Colon (tissue), 2 donors: ENCODE measurements at regions not wholly inside any gene's neighbourhood (a gene's known extent, or its start where the extent isn't known, plus 50 kb on each side); places are given as distances from the start of the nearest gene placed in this dataset.

Experiments
- FAIRE-seq: peaks from 2 replicates; lab custom pipeline; 2012; peaks lifted over from hg19 to GRCh38; lab: Jason Lieb, UNC
- donor health status: control.
- donor health status: control.

- no peak for FAIRE-seq
These were observed 400.9 kb downstream of the LRRC70 start for GRCh38 chr5:62979472-62979871.

DNA sequence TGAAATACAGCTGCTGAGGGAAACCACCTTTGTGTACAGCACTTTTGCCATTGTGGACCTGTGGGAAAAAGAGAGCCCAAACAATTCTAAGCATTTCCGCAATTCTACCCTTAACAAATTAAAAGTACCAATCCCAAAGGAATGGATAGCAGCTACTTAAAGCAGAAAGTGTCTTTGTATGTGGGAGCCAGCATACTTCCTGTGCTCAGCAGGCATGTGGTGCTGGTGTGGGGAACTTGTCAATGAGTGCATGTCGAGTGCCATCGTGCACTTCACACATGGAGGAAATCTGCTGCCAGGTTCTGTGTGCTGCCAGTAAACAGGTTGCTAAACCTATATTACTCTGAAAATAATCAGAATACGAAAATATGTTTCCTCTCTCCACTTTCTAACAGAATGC lies 399.0 kb downstream of the LRRC70 start:
- no peak for FAIRE-seq

- FAIRE-seq, result no peak
These were observed 396.0 kb downstream of the LRRC70 start for GRCh38 chr5:62974623-62975022.

- FAIRE-seq, result no peak
These were observed 390.9 kb downstream of the LRRC70 start for GRCh38 chr5:62969409-62970120.

- no peak for FAIRE-seq
These were observed 385.8 kb downstream of the LRRC70 start for GRCh38 chr5:62964428-62964827.

DNA sequence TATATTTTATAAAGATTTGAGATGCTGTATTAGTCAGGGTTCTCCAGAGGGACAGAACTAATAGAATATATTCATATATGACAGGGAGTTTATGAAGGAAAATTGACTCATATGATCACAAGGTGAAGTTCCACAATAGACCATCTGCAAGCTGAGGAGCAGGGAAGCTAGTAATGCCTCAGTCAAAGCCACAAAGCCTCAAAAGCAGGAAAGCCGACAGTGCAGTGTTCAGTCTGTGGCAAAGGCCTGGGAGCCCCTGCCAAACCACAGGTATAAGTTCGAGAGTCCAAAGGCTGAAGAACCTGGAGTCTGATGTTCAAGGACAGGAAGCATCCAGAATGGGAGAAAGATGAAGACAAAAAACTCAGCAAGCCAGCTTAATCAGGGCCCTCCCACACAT lies 382.2 kb downstream of the LRRC70 start:
- FAIRE-seq, result no peak

- no peak for FAIRE-seq
These were observed 378.0 kb downstream of the LRRC70 start for GRCh38 chr5:62956597-62956996.

- no peak for FAIRE-seq
These were observed 376.0 kb downstream of the LRRC70 start for GRCh38 chr5:62954578-62954977.

- FAIRE-seq, result no peak
These were observed 369.7 kb downstream of the LRRC70 start for GRCh38 chr5:62948301-62948700.

DNA sequence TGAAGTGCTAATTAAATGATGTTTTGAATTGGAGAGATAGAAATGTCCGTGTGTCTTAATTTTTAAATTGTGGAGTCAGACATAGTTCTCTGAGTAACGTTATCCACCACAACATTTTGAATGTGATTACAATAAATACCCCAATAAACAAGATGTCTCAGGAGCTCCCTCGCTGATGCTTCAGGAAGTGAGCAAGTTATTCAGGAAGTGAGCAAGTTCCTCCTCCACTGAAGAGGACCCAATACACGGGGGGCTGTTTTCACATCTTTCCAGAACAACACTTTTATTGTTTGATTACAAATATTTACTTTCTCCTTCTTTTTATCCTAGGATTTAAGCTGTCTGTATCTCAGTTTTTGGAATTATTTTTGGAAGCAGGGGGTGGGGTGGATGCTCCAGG lies 363.8 kb downstream of the LRRC70 start:
- FAIRE-seq, result no peak

DNA sequence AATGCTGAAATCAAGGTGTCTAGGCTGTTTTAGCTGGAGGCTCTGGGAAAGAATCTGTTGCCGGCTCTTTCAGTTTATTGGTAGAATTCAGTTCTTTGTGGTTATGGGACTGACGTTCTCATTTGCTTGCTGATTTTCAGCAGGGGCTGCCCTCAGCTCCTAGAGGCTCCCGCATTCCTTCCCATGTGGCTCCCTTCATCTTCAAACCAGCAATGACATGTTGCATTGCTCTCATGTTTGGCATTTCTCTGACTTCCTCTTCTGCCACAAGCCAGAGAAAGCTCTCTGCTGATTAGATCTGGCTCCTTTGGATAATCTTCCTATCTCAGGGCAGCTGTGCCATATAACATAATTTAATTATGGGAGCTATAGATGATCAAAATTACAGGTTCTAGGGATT lies 360.3 kb downstream of the LRRC70 start:
- FAIRE-seq, result no peak

GRCh38 chr5:62937661-62938558 lies 359.3 kb downstream of the LRRC70 start:
- no peak for FAIRE-seq

DNA sequence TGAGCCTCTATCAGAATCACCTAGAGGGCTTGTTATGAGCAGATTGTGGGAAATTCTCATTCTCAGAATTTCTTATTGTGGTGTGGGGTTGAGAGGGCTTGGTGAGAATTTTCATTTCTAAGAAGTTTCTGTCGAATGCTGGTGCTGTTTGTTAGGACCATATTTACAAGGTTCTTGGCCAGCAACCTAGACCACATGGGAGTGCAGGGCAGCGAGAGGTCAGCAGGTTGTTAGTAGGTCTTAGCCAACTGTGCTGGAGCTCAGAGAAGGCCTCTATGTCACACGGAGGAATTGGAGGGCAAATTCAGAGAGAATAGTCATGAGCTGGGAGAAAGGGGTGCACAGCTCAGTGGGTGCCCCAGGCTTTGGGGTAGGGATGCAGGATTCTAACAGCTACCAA lies 357.0 kb downstream of the LRRC70 start:
- FAIRE-seq, result no peak

DNA sequence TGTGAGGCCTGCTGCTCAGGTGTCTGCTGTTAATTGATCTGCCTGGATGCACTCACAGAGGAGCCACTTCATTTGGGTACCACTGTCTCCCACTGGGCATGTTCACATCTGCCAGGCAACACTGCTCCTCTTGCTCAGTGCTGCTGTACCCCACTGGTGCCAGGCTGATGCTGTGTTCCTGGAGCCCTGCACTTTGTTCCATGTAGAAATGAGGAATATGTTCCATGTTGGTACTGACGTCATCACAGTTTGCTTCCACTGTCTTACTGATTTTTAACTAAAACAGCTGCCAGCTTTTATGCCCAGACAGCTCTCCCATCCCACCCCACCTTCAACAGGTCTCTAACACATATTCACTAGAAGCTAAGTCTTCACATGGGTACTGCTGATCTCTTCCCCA lies 355.7 kb downstream of the LRRC70 start:
- no peak for FAIRE-seq

DNA sequence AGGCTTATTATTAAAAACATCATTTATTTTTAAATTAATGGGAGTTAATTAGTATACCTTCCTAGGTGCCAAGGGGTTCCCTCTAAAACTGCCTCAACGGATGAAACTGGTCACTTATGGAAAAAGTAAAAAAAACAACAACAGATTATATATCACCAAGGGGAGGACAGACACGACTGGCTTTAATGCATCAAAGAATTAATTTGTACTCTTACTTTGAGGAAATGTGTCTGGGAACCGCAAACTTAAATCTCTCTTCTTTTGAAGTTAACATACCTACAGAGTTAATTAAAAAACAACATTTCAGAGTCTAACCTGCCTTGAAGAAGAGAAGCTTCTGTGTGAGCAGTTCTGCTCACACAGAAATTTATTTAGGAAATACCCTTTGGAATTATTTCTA lies 354.6 kb downstream of the LRRC70 start:
- no peak for FAIRE-seq

- FAIRE-seq, result no peak
These were observed 352.7 kb downstream of the LRRC70 start for GRCh38 chr5:62931153-62931950.

GRCh38 chr5:62922191-62922590 lies 343.6 kb downstream of the LRRC70 start:
- no peak for FAIRE-seq

DNA sequence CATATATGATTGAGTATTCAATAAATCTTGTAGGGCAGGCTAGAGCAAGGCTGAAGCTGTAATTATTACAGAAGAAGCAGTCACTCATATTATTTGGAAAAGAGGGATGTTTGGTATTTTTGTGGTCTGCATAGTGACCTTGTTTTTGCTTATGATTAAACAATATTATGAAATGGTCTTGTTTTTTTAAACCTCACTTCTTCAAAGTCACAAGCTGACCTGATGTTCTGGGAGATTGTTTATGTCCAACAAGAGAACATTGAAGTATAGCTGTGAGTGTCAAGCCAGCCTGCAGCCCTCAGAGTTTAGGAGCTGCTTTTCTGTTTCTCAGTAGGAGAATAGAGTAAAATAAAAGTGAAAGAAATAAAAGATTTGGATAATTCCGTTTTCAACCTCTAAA lies 342.2 kb downstream of the LRRC70 start:
- FAIRE-seq, result no peak

DNA sequence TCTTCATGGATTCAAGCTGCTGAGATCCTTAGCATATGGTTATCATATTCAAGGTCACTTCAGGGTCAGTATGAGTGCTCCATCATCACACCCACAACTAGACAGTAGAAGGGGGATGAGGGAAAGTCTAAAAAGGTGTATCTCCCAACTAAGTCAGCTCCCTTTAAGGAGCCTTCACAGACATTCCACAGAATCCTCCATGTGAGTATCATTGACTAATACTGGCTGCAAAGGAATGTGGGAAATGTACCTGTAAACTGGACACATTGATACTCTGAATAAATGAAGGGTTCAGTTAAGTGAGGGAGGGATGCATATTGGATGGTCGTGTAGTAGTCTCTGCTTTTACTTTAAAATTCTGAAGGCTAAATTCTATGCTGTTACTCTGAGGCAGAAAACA lies 330.7 kb downstream of the LRRC70 start:
- no peak for FAIRE-seq

DNA sequence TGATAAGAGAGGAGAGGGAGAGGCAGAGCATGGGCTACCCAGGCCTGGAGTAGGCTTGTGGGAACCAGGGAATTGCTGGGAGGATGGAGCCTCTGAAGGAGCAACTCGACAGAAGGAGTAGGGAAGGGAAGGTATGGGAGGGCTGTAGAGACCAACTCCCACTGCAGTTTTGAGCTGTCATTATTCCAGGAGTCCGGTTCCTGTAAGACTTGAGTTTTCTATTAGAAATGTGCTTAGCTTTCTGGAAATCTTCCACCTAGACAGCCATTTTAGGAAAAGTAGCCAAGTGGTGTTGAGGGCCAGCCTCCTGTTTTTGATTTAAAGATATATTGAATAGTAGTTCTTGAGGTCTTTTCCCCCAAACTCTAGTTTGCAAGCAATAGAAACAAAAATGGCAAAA lies 323.5 kb downstream of the LRRC70 start:
- FAIRE-seq, result no peak

- FAIRE-seq, result no peak
These were observed 322.4 kb downstream of the LRRC70 start for GRCh38 chr5:62900976-62901375.

DNA sequence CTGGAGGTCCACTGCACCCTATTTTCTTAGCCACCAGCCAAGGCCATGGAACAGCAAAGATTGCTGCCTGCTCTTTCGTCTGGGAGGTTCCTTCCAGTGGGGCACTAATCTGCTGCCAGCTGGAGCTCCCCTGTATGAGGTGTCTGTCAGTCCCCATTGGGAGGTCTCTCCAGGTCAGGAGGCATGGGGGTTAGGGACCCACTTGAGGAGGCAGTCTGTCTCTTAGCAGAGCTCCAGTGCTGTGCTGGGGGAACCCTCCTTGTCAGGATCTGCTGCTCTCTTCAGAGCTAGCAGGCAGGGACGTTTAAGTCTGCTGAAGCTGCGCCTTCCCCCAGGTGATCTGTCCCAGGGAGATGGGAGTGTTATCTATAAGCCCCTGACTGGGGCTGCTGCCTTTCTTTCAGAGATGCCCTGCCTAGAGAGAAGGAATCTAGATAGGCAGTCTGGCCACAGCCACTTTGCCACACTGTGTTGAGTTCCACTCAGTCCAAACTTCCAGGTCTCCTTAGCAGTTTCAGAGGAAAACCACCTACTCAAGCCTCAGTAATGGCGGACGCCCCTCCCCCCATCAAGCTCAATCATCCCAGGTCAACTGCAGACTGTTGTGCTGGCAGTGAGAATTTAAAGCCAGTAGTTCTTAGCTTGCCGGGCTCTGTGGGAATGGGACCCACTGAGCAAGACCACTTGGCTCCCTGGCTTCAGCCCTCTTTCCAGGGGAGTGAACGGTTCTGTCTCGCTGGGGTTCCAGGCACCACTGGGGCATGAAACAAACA lies 317.7 kb downstream of the LRRC70 start:
- FAIRE-seq, result no peak
